ENCODE measurements at regions not wholly inside any gene's neighbourhood (a gene's known extent, or its start where the extent isn't known, plus 50 kb on each side); places are given as distances from the start of the nearest gene placed in this dataset.

GRCh38 chr11:33575311-33575710, 125.3 kb downstream of the C11orf91 start:
- no peaks in the 10 kb centered on the region for H3F3A ChIP-seq (ENCODE audit: insufficient read depth)
- H2AFZ ChIP-seq (ENCODE audit: low read depth, low read length, severe bottlenecking): no peak overlapping the region
- H3K9ac ChIP-seq (ENCODE audit: low read length): no peak overlapping the region
- H3K9me3 ChIP-seq (ENCODE audit: insufficient read depth, low read length): no peaks in the 10 kb centered on the region
- no peaks in the 10 kb centered on the region for H3K36me3 ChIP-seq (ENCODE audit: low read length)
- no peak overlapping the region for H3K4me3 ChIP-seq (ENCODE audit: insufficient read depth, low read length, poor library complexity, severe bottlenecking)
- no peaks in the 10 kb centered on the region for H3K79me2 ChIP-seq (ENCODE audit: insufficient read depth, low read length)
- H3K9me2 ChIP-seq (replicated peaks; ENCODE audit: insufficient read depth, low read length): no peaks in the 10 kb centered on the region
- H3K27ac ChIP-seq (ENCODE audit: low read depth, low read length): no peak overlapping the region
- TF ChIP-seq EZH2phosphoT487 (conservative IDR thresholded peaks at IDR 0.05; ENCODE audit: low read length): no peak
- TF ChIP-seq CTCF (IDR thresholded peaks at IDR 0.05; ENCODE audit: insufficient read depth, low read length, poor library complexity, severe bottlenecking): no peak
- no peaks in the 10 kb centered on the region for H3K27me3 ChIP-seq (ENCODE audit: low read length)
- H4K20me1 ChIP-seq (ENCODE audit: low read depth, low read length): no peaks in the 10 kb centered on the region
- H3K4me2 ChIP-seq (ENCODE audit: low read depth, low read length, poor library complexity, severe bottlenecking): no peak overlapping the region

GRCh38 chr11:33574331-33574730, 126.3 kb downstream of the C11orf91 start:
- no peaks in the 10 kb centered on the region for H3K36me3 ChIP-seq (ENCODE audit: low read length)
- no peak overlapping the region for H3K4me3 ChIP-seq (ENCODE audit: insufficient read depth, low read length, poor library complexity, severe bottlenecking)

GRCh38 chr11:33569333-33569732, 131.3 kb downstream of the C11orf91 start:
- no peaks in the 10 kb centered on the region for H3K27me3 ChIP-seq (ENCODE audit: low read length)
- no peaks in the 10 kb centered on the region for H3K36me3 ChIP-seq (ENCODE audit: low read length)
- H3K4me2 ChIP-seq (ENCODE audit: low read depth, low read length, poor library complexity, severe bottlenecking): no peak overlapping the region
- no peak overlapping the region for H3K9ac ChIP-seq (ENCODE audit: low read length)
- no peaks in the 10 kb centered on the region for H3K79me2 ChIP-seq (ENCODE audit: insufficient read depth, low read length)
- no peak for TF ChIP-seq EZH2phosphoT487 (conservative IDR thresholded peaks at IDR 0.05; ENCODE audit: low read length)
- TF ChIP-seq CTCF (IDR thresholded peaks at IDR 0.05; ENCODE audit: insufficient read depth, low read length, poor library complexity, severe bottlenecking): no peak
- no peak overlapping the region for H2AFZ ChIP-seq (ENCODE audit: low read depth, low read length, severe bottlenecking)
- H3F3A ChIP-seq (ENCODE audit: insufficient read depth): no peaks in the 10 kb centered on the region
- no peaks in the 10 kb centered on the region for H3K9me3 ChIP-seq (ENCODE audit: insufficient read depth, low read length)
- H3K9me2 ChIP-seq (replicated peaks; ENCODE audit: insufficient read depth, low read length): no peaks in the 10 kb centered on the region
- no peaks in the 10 kb centered on the region for H4K20me1 ChIP-seq (ENCODE audit: low read depth, low read length)
- no peak overlapping the region for H3K27ac ChIP-seq (ENCODE audit: low read depth, low read length)
- H3K4me3 ChIP-seq (ENCODE audit: insufficient read depth, low read length, poor library complexity, severe bottlenecking): no peak overlapping the region

More at GRCh38 chr11:33574331-33574730, 126.3 kb downstream of the C11orf91 start:
- Histone ChIP-seq H4K20me1 (ENCODE audit: low read depth, low read length) (no peaks in the 10 kb centered on the region), H3K9ac (ENCODE audit: low read length) (no peak overlapping the region), H3K4me2 (ENCODE audit: low read depth, low read length, poor library complexity, severe bottlenecking) (no peak overlapping the region), H3K79me2 (ENCODE audit: insufficient read depth, low read length) (no peaks in the 10 kb centered on the region), H3F3A (ENCODE audit: insufficient read depth) (no peaks in the 10 kb centered on the region), H3K9me3 (ENCODE audit: insufficient read depth, low read length) (no peaks in the 10 kb centered on the region), H3K27me3 (ENCODE audit: low read length) (no peaks in the 10 kb centered on the region), H3K9me2 (replicated peaks; ENCODE audit: insufficient read depth, low read length) (no peaks in the 10 kb centered on the region), H2AFZ (ENCODE audit: low read depth, low read length, severe bottlenecking) (no peak overlapping the region), H3K27ac (ENCODE audit: low read depth, low read length) (no peak overlapping the region)
- no peak for TF ChIP-seq CTCF (IDR thresholded peaks at IDR 0.05; ENCODE audit: insufficient read depth, low read length, poor library complexity, severe bottlenecking)
- TF ChIP-seq EZH2phosphoT487 (conservative IDR thresholded peaks at IDR 0.05; ENCODE audit: low read length): no peak
